Neural progenitor cell (in vitro differentiated cells): ENCODE measurements at regions not wholly inside any gene's neighbourhood (a gene's known extent, or its start where the extent isn't known, plus 50 kb on each side); places are given as distances from the start of the nearest gene placed in this dataset.

Experiments
- DNase-seq: peaks from one replicate; pipeline ENCODE4 v3.0.0-alpha.2; 2016; ENCODE audit warnings: low spot score
- H2AFZ ChIP-seq: fragments of 200-600 bp; sonication (generic); replicated peaks from 2 replicates; pipeline ENCODE4 v1.6.1; 2016; ENCODE audit warnings: antibody characterized with exemption
- H3F3A ChIP-seq: fragments of 200-600 bp; sonication (generic); 2 replicates; pipeline ENCODE4 v1.6.1; 2016; ENCODE audit warnings: antibody characterized with exemption, low read depth
- H3K27ac ChIP-seq: fragments of 200-600 bp; sonication (generic); 2 replicates; pipeline ENCODE4 v1.5.1; 2016; ENCODE audit warnings: mild to moderate bottlenecking
- H3K27me3 ChIP-seq: fragments of 200-600 bp; sonication (generic); 2 replicates; pipeline ENCODE4 v1.6.1; 2016; ENCODE audit warnings: mild to moderate bottlenecking, moderate library complexity
- H3K36me3 ChIP-seq: fragments of 200-600 bp; sonication (generic); 2 replicates; pipeline ENCODE4 v1.5.1; 2016
- H3K4me1 ChIP-seq: fragments of 200-600 bp; sonication (generic); 2 replicates; pipeline ENCODE4 v1.6.1; 2016; ENCODE audit warnings: mixed run types
- H3K4me2 ChIP-seq: fragments of 200-600 bp; sonication (generic); 2 replicates; pipeline ENCODE4 v1.6.1; 2016
- H3K4me3 ChIP-seq: fragments of 200-600 bp; sonication (generic); 2 replicates; pipeline ENCODE4 v1.5.1; 2016
- H3K79me2 ChIP-seq: fragments of 200-600 bp; sonication (generic); 2 replicates; pipeline ENCODE4 v1.6.1; 2016; ENCODE audit warnings: low read depth
- H3K9ac ChIP-seq: fragments of 200-600 bp; sonication (generic); 2 replicates; pipeline ENCODE4 v1.6.1; 2016
- H3K9me3 ChIP-seq: fragments of 200-600 bp; sonication (generic); 2 replicates; pipeline ENCODE4 v1.5.1; 2016; ENCODE audit warnings: low read depth
- H4K20me1 ChIP-seq: fragments of 200-600 bp; sonication (generic); 2 replicates; pipeline ENCODE4 v1.6.1; 2016; ENCODE audit warnings: low read depth
- H3K27ac Mint-ChIP-seq: 3 replicates; pipeline ENCODE4 v1.8.0; 2021; ENCODE audit warnings: mixed read lengths
- H3K27me3 Mint-ChIP-seq: 2 replicates; pipeline ENCODE4 v1.8.0; 2022; ENCODE audit warnings: low read depth, mild to moderate bottlenecking, inconsistent platforms, moderate library complexity, mixed read lengths; ENCODE audit not compliant: insufficient read depth
- H3K36me3 Mint-ChIP-seq: 3 replicates; pipeline ENCODE4 v1.8.0; 2021; ENCODE audit warnings: mixed read lengths
- H3K4me1 Mint-ChIP-seq: 3 replicates; pipeline ENCODE4 v1.8.0; 2021; ENCODE audit warnings: mixed read lengths
- H3K4me3 Mint-ChIP-seq: 3 replicates; pipeline ENCODE4 v1.8.0; 2021; ENCODE audit warnings: mild to moderate bottlenecking, moderate library complexity, mixed read lengths
- H3K9me3 Mint-ChIP-seq: 3 replicates; pipeline ENCODE4 v1.8.0; 2020; ENCODE audit warnings: mixed read lengths
- CTCF ChIP-seq: fragments of 200-600 bp; sonication (generic); IDR thresholded peaks from 2 replicates; pipeline ENCODE4 v1.5.1; 2017; ENCODE audit warnings: antibody characterized with exemption, mild to moderate bottlenecking
- EZH2 ChIP-seq: fragments of 200-600 bp; sonication (generic); IDR thresholded peaks from 2 replicates; pipeline ENCODE4 v1.6.1; 2017; ENCODE audit warnings: antibody characterized with exemption, mild to moderate bottlenecking, moderate library complexity
- EZH2phosphoT487 ChIP-seq: fragments of 200-600 bp; sonication (generic); IDR thresholded peaks from 2 replicates; pipeline ENCODE4 v1.6.1; 2017; ENCODE audit warnings: antibody characterized with exemption

GRCh38 chr13:37381502-37381901, 217.1 kb downstream of the POSTN start:
- no peaks in the 10 kb centered on the region for H3K36me3 Mint-ChIP-seq
- Histone ChIP-seq H3K27ac (no peak overlapping the region), H3K27me3 (no peaks in the 10 kb centered on the region), H3K36me3 (no peaks in the 10 kb centered on the region), H2AFZ (no peak overlapping the region), H3K4me3 (no peak overlapping the region), H3K9ac (no peak overlapping the region), H3F3A (no peaks in the 10 kb centered on the region), H4K20me1 (no peaks in the 10 kb centered on the region), H3K4me1 (peaks cover 24% of the 10 kb centered on the region), H3K79me2 (no peaks in the 10 kb centered on the region), H3K9me3 (no peaks in the 10 kb centered on the region), H3K4me2 (no peak overlapping the region)
- H3K27me3 Mint-ChIP-seq = no peaks in the 10 kb centered on the region
- H3K4me3 Mint-ChIP-seq = no peak overlapping the region
- H3K27ac Mint-ChIP-seq = no peak overlapping the region
- no peak for TF ChIP-seq EZH2phosphoT487
- TF ChIP-seq EZH2 = no peak
- no peak for TF ChIP-seq CTCF
- H3K9me3 Mint-ChIP-seq = no peaks in the 10 kb centered on the region
- no peaks in the 10 kb centered on the region for H3K4me1 Mint-ChIP-seq
- DNase-seq = no peak

DNA sequence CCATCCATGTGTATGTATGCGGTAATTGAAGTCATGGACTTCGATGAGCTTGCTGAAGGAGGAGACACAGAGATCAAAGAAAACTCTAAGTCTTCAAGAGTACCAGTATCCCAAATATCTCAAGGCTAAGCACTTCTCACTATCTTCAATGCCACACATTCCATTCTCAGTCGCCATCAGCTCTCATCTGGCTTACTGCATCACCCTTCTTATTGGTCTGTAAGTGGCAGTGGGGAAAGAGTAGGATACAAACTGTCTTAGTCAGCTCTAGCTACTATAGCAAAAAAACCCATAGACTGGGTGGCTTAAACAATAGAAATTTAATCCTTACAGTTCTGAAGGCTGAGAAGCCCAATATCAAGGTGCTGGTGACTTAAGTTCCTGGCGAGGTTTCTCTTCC, 218.7 kb downstream of the POSTN start:
- no peak for TF ChIP-seq EZH2phosphoT487
- no peak for TF ChIP-seq CTCF
- no peak for TF ChIP-seq EZH2
- no peaks in the 10 kb centered on the region for H3K36me3 Mint-ChIP-seq
- H3K4me1 Mint-ChIP-seq = no peaks in the 10 kb centered on the region
- H3K9me3 Mint-ChIP-seq = no peaks in the 10 kb centered on the region
- no peaks in the 10 kb centered on the region for H3K36me3 ChIP-seq
- DNase-seq = no peak
- H3K27ac ChIP-seq = no peak overlapping the region
- no peaks in the 10 kb centered on the region for H3K79me2 ChIP-seq
- H3K4me2 ChIP-seq = no peak overlapping the region
- no peak overlapping the region for H3K4me3 Mint-ChIP-seq
- no peak overlapping the region for H3K4me3 ChIP-seq
- H3K27me3 ChIP-seq = no peaks in the 10 kb centered on the region
- H2AFZ ChIP-seq = no peak overlapping the region
- H3F3A ChIP-seq = no peaks in the 10 kb centered on the region
- peaks cover 17% of the 10 kb centered on the region for H3K4me1 ChIP-seq
- no peaks in the 10 kb centered on the region for H4K20me1 ChIP-seq
- no peaks in the 10 kb centered on the region for H3K27me3 Mint-ChIP-seq
- H3K9ac ChIP-seq = no peak overlapping the region
- no peak overlapping the region for H3K27ac Mint-ChIP-seq
- no peaks in the 10 kb centered on the region for H3K9me3 ChIP-seq

DNA sequence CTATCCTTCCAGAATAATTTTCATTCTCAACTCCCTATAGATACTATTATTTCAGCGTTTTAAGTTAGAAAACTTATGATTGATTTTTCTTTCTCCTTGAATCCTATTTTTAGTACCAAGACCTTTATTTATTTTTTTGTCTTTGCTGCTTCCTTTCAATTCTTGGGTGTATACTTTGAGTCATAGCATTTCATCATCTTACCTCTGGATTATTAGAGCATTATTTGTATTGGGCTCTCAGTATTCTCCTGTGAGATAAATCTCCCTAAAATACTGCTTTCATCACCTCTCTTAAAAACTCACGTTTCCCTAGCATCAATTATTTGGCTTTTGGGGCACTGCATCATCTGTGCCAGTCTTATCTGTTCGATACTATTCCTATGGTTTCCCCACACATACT, 222.8 kb downstream of the POSTN start:
- Histone ChIP-seq H3K4me3 (no peak overlapping the region), H3K9ac (no peak overlapping the region), H3K9me3 (no peaks in the 10 kb centered on the region), H3K4me1 (peaks cover 3% of the 10 kb centered on the region), H3K36me3 (no peaks in the 10 kb centered on the region), H2AFZ (no peak overlapping the region), H4K20me1 (no peaks in the 10 kb centered on the region), H3K79me2 (no peaks in the 10 kb centered on the region), H3K27ac (no peak overlapping the region), H3F3A (no peaks in the 10 kb centered on the region), H3K4me2 (no peak overlapping the region), H3K27me3 (no peaks in the 10 kb centered on the region)
- no peaks in the 10 kb centered on the region for H3K36me3 Mint-ChIP-seq
- no peaks in the 10 kb centered on the region for H3K27me3 Mint-ChIP-seq
- H3K4me3 Mint-ChIP-seq = no peak overlapping the region
- H3K4me1 Mint-ChIP-seq = no peaks in the 10 kb centered on the region
- no peaks in the 10 kb centered on the region for H3K9me3 Mint-ChIP-seq
- H3K27ac Mint-ChIP-seq = no peak overlapping the region
- no peak for DNase-seq
- TF ChIP-seq EZH2 = no peak
- no peak for TF ChIP-seq EZH2phosphoT487
- TF ChIP-seq CTCF = no peak

DNA sequence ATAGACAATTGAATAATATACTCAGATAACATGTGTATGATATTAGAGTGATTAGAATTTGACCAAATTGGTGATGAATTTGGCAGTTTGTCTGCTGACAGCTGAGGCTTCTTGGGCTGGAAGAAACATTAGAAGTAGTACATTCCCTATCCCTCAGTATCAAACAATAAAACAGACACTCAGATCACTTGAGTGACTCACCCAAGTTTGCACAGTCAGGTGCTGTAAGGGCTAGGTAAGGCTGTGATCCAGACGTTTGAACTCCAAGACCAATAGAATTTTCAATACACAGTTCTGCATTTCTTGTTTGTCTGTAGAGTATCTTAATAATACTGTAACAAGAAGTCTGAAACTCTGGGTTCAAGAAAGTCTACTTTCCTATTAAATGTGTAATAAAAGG, 223.5 kb downstream of the POSTN start:
- no peak overlapping the region for H3K27ac Mint-ChIP-seq
- no peak for DNase-seq
- no peak overlapping the region for H3K4me3 Mint-ChIP-seq
- Histone ChIP-seq H3K79me2 (no peaks in the 10 kb centered on the region), H3K27ac (no peak overlapping the region), H3K27me3 (no peaks in the 10 kb centered on the region), H3K4me3 (no peak overlapping the region), H4K20me1 (no peaks in the 10 kb centered on the region), H3F3A (no peaks in the 10 kb centered on the region), H2AFZ (no peak overlapping the region), H3K4me1 (peaks cover 8% of the 10 kb centered on the region), H3K36me3 (no peaks in the 10 kb centered on the region), H3K9ac (no peak overlapping the region), H3K4me2 (no peak overlapping the region), H3K9me3 (no peaks in the 10 kb centered on the region)
- H3K27me3 Mint-ChIP-seq = no peaks in the 10 kb centered on the region
- H3K4me1 Mint-ChIP-seq = no peaks in the 10 kb centered on the region
- H3K36me3 Mint-ChIP-seq = no peaks in the 10 kb centered on the region
- no peak for TF ChIP-seq CTCF
- no peaks in the 10 kb centered on the region for H3K9me3 Mint-ChIP-seq
